ENCODE measurements at regions not wholly inside any gene's neighbourhood (a gene's known extent, or its start where the extent isn't known, plus 50 kb on each side); places are given as distances from the start of the nearest gene placed in this dataset.

GRCh38 chr5:53179691-53180090, 70.1 kb upstream of the MOCS2 start:
- H3K36me3 Mint-ChIP-seq (ENCODE audit: low read depth), result no peaks in the 10 kb centered on the region
- intact Hi-C loops (cut with micrococcal nuclease), result loop anchor here (10.0 kb wide), 1 partner anchor 255 kb away; no protein-coding TSS in a partner anchor

GRCh38 chr5:53180538-53180937, 71.0 kb upstream of the MOCS2 start:
- peaks cover 2% of the 10 kb centered on the region for H3K27me3 Mint-ChIP-seq (ENCODE audit: low read depth)
- CTCF ChIA-PET, result interaction anchor here (1.0 kb wide), 1 partner anchor 9 kb away, joined by 3 read pairs; no protein-coding TSS in a partner anchor
- H3K36me3 Mint-ChIP-seq (ENCODE audit: low read depth), result no peaks in the 10 kb centered on the region
- peaks cover 5% of the 10 kb centered on the region for H3K4me1 Mint-ChIP-seq (ENCODE audit: low read depth)
- peaks cover under 1% of the 10 kb centered on the region for H3K9me3 Mint-ChIP-seq
- no peak overlapping the region for H3K4me3 Mint-ChIP-seq
- intact Hi-C loops (cut with micrococcal nuclease), result no loop called here
- H3K27ac Mint-ChIP-seq, result no peak overlapping the region
- no peak for DNase-seq

More at GRCh38 chr5:53179691-53180090, 70.1 kb upstream of the MOCS2 start:
- peaks cover 3% of the 10 kb centered on the region for H3K9me3 Mint-ChIP-seq
- no peak for DNase-seq
- peaks cover 3% of the 10 kb centered on the region for H3K27me3 Mint-ChIP-seq (ENCODE audit: low read depth)
- H3K4me1 Mint-ChIP-seq (ENCODE audit: low read depth), result peaks cover 5% of the 10 kb centered on the region
- no peak overlapping the region for H3K27ac Mint-ChIP-seq
- CTCF ChIA-PET, result no interaction called here
- H3K4me3 Mint-ChIP-seq, result no peak overlapping the region

- intact Hi-C loops (cut with micrococcal nuclease), result no loop called here
- Mint-ChIP-seq H3K4me1 (ENCODE audit: low read depth) (peaks cover 5% of the 10 kb centered on the region), H3K27ac (no peak overlapping the region), H3K36me3 (ENCODE audit: low read depth) (no peaks in the 10 kb centered on the region), H3K4me3 (no peak overlapping the region), H3K27me3 (ENCODE audit: low read depth) (no peaks in the 10 kb centered on the region), H3K9me3 (no peaks in the 10 kb centered on the region)
- no peak for DNase-seq
- CTCF ChIA-PET, result interaction anchor here (0.6 to 1.0 kb wide), 2 partner anchors 10 to 49 kb away, joined by 3 read pairs; no protein-coding TSS in a partner anchor
Observed at GRCh38 chr5:53180991-53181390, 71.4 kb upstream of the MOCS2 start.

GRCh38 chr5:53183880-53184279, 74.3 kb upstream of the MOCS2 start:
- DNase-seq, result no peak
- intact Hi-C loops (cut with micrococcal nuclease), result no loop called here
- Mint-ChIP-seq H3K4me3 (no peak overlapping the region), H3K27ac (no peak overlapping the region), H3K27me3 (ENCODE audit: low read depth) (no peaks in the 10 kb centered on the region), H3K9me3 (peaks cover 3% of the 10 kb centered on the region), H3K36me3 (ENCODE audit: low read depth) (no peaks in the 10 kb centered on the region), H3K4me1 (ENCODE audit: low read depth) (peaks cover 5% of the 10 kb centered on the region)
- CTCF ChIA-PET, result interaction anchor here (1.1 kb wide), 1 partner anchor 25 kb away, joined by 3 read pairs; no protein-coding TSS in a partner anchor

- Mint-ChIP-seq H3K4me1 (ENCODE audit: low read depth) (no peaks in the 10 kb centered on the region), H3K27me3 (ENCODE audit: low read depth) (peaks cover 3% of the 10 kb centered on the region), H3K4me3 (no peak overlapping the region), H3K27ac (no peak overlapping the region), H3K9me3 (peaks cover 3% of the 10 kb centered on the region), H3K36me3 (ENCODE audit: low read depth) (no peaks in the 10 kb centered on the region)
- intact Hi-C loops (cut with micrococcal nuclease), result no loop called here
- DNase-seq, result no peak
- CTCF ChIA-PET, result interaction anchor here (0.7 kb wide), 1 partner anchor 12 kb away, joined by 3 read pairs; no protein-coding TSS in a partner anchor
Observed at GRCh38 chr5:53191548-53192165, 82.1 kb upstream of the MOCS2 start.

- Mint-ChIP-seq H3K4me1 (ENCODE audit: low read depth) (no peaks in the 10 kb centered on the region), H3K4me3 (no peak overlapping the region), H3K27me3 (ENCODE audit: low read depth) (peaks cover 3% of the 10 kb centered on the region), H3K36me3 (ENCODE audit: low read depth) (no peaks in the 10 kb centered on the region), H3K9me3 (peaks cover 1% of the 10 kb centered on the region), H3K27ac (no peak overlapping the region)
- no peak for DNase-seq
- intact Hi-C loops (cut with micrococcal nuclease), result no loop called here
- CTCF ChIA-PET, result interaction anchor here (0.5 kb wide), 1 partner anchor 52 kb away, joined by 3 read pairs; no protein-coding TSS in a partner anchor
Observed at GRCh38 chr5:53194086-53194485, 84.5 kb upstream of the MOCS2 start.

- DNase-seq, result no peak
- H3K4me1 Mint-ChIP-seq (ENCODE audit: low read depth), result no peaks in the 10 kb centered on the region
- H3K27me3 Mint-ChIP-seq (ENCODE audit: low read depth), result no peaks in the 10 kb centered on the region
- no peak overlapping the region for H3K27ac Mint-ChIP-seq
- H3K9me3 Mint-ChIP-seq, result no peaks in the 10 kb centered on the region
- CTCF ChIA-PET, result no interaction called here
- intact Hi-C loops (cut with micrococcal nuclease), result no loop called here
- no peak overlapping the region for H3K4me3 Mint-ChIP-seq
- H3K36me3 Mint-ChIP-seq (ENCODE audit: low read depth), result no peaks in the 10 kb centered on the region
Observed at GRCh38 chr5:53199882-53200281, 90.3 kb upstream of the MOCS2 start.

GRCh38 chr5:53200306-53200705, 90.7 kb upstream of the MOCS2 start:
- Mint-ChIP-seq H3K9me3 (no peaks in the 10 kb centered on the region), H3K4me1 (ENCODE audit: low read depth) (no peaks in the 10 kb centered on the region), H3K36me3 (ENCODE audit: low read depth) (no peaks in the 10 kb centered on the region), H3K4me3 (no peak overlapping the region), H3K27ac (no peak overlapping the region), H3K27me3 (ENCODE audit: low read depth) (no peaks in the 10 kb centered on the region)
- DNase-seq, result no peak
- intact Hi-C loops (cut with micrococcal nuclease), result no loop called here
- CTCF ChIA-PET, result no interaction called here

GRCh38 chr5:53201746-53202145, 92.2 kb upstream of the MOCS2 start:
- no peak overlapping the region for H3K4me3 Mint-ChIP-seq
- no peaks in the 10 kb centered on the region for H3K36me3 Mint-ChIP-seq (ENCODE audit: low read depth)
- intact Hi-C loops (cut with micrococcal nuclease), result no loop called here
- H3K9me3 Mint-ChIP-seq, result no peaks in the 10 kb centered on the region
- no peaks in the 10 kb centered on the region for H3K4me1 Mint-ChIP-seq (ENCODE audit: low read depth)
- H3K27me3 Mint-ChIP-seq (ENCODE audit: low read depth), result peaks cover 2% of the 10 kb centered on the region
- no peak for DNase-seq
- CTCF ChIA-PET, result interaction anchor here (1.0 to 1.6 kb wide), 2 partner anchors 9 to 62 kb away, joined by 3 to 5 read pairs; no protein-coding TSS in a partner anchor
- no peak overlapping the region for H3K27ac Mint-ChIP-seq

- CTCF ChIA-PET, result no interaction called here
- Mint-ChIP-seq H3K27me3 (ENCODE audit: low read depth) (peaks cover 2% of the 10 kb centered on the region), H3K36me3 (ENCODE audit: low read depth) (no peaks in the 10 kb centered on the region), H3K4me3 (no peak overlapping the region), H3K9me3 (no peaks in the 10 kb centered on the region), H3K4me1 (ENCODE audit: low read depth) (no peaks in the 10 kb centered on the region), H3K27ac (no peak overlapping the region)
- intact Hi-C loops (cut with micrococcal nuclease), result no loop called here
- DNase-seq, result no peak
Observed at GRCh38 chr5:53206562-53206961, 97.0 kb upstream of the MOCS2 start.

GRCh38 chr5:53211799-53212198, 102.2 kb upstream of the MOCS2 start:
- intact Hi-C loops (cut with micrococcal nuclease), result no loop called here
- Mint-ChIP-seq H3K4me3 (no peak overlapping the region), H3K36me3 (ENCODE audit: low read depth) (no peaks in the 10 kb centered on the region)

GRCh38 chr5:53219174-53219573, 109.6 kb upstream of the MOCS2 start:
- CTCF ChIA-PET, result no interaction called here
- H3K9me3 Mint-ChIP-seq, result peaks cover 2% of the 10 kb centered on the region
- no peaks in the 10 kb centered on the region for H3K36me3 Mint-ChIP-seq (ENCODE audit: low read depth)
- H3K27ac Mint-ChIP-seq, result no peak overlapping the region
- intact Hi-C loops (cut with micrococcal nuclease), result no loop called here
- H3K4me3 Mint-ChIP-seq, result no peak overlapping the region
- H3K27me3 Mint-ChIP-seq (ENCODE audit: low read depth), result peaks cover 3% of the 10 kb centered on the region
- no peaks in the 10 kb centered on the region for H3K4me1 Mint-ChIP-seq (ENCODE audit: low read depth)
- DNase-seq, result no peak

More at GRCh38 chr5:53211799-53212198, 102.2 kb upstream of the MOCS2 start:
- Mint-ChIP-seq H3K27me3 (ENCODE audit: low read depth) (peaks cover 11% of the 10 kb centered on the region), H3K27ac (no peak overlapping the region), H3K4me1 (ENCODE audit: low read depth) (no peaks in the 10 kb centered on the region), H3K9me3 (peaks cover 3% of the 10 kb centered on the region)
- CTCF ChIA-PET, result interaction anchor here (1.8 kb wide), 1 partner anchor 10 kb away, joined by 5 read pairs; no protein-coding TSS in a partner anchor
- DNase-seq, result no peak

GRCh38 chr5:53219610-53220009, 110.1 kb upstream of the MOCS2 start:
- Mint-ChIP-seq H3K4me3 (no peak overlapping the region), H3K27me3 (ENCODE audit: low read depth) (peaks cover 3% of the 10 kb centered on the region), H3K27ac (no peak overlapping the region), H3K36me3 (ENCODE audit: low read depth) (no peaks in the 10 kb centered on the region), H3K4me1 (ENCODE audit: low read depth) (no peaks in the 10 kb centered on the region), H3K9me3 (peaks cover 2% of the 10 kb centered on the region)
- intact Hi-C loops (cut with micrococcal nuclease), result no loop called here
- no peak for DNase-seq
- CTCF ChIA-PET, result no interaction called here
